Vagina (tissue), 2 donors: ENCODE measurements at regions not wholly inside any gene's neighbourhood (a gene's known extent, or its start where the extent isn't known, plus 50 kb on each side); places are given as distances from the start of the nearest gene placed in this dataset.

ENCODE experiments used
- DNase-seq, 2 donors: peaks; one replicate each; pipeline ENCODE4 v3.0.0-alpha.2; 2017; ENCODE audit errors: extremely low spot score in 2 of 2
- H3K27ac ChIP-seq: fragments of 200-600 bp; sonication (generic); one replicate; pipeline ENCODE4 v1.5.1; 2019
- H3K27me3 ChIP-seq: fragments of 200-600 bp; sonication (generic); one replicate; pipeline ENCODE4 v1.5.1; 2019
- H3K36me3 ChIP-seq, 2 donors: fragments of 200-600 bp; sonication (generic); one replicate each; pipeline ENCODE4 v1.5.1; 2017 to 2019
- H3K4me1 ChIP-seq: fragments of 200-600 bp; sonication (generic); one replicate; pipeline ENCODE4 v1.5.1; 2019
- H3K4me3 ChIP-seq, 2 donors: fragments of 200-600 bp; sonication (generic); 1 replicate in 1 of 2; 2 replicates in 1 of 2; pipeline ENCODE4 v1.5.1; 2016 to 2019
- H3K9me3 ChIP-seq: fragments of 200-600 bp; sonication (generic); one replicate; pipeline ENCODE4 v1.5.1; 2019
- POLR2A ChIP-seq, 2 donors: fragments of 450-650 bp; IDR thresholded peaks; one replicate each; pipeline ENCODE4 v1.6.1; 2017; ENCODE audit warnings: antibody characterized with exemption in 2 of 2, mild to moderate bottlenecking in 2 of 2, moderate library complexity in 2 of 2
- POLR2AphosphoS5 ChIP-seq, 2 donors: sonication (generic); formaldehyde crosslinking; IDR thresholded peaks; one replicate each; pipeline ENCODE4 v1.9.0; 2017; ENCODE audit warnings: antibody characterized with exemption in 2 of 2, mild to moderate bottlenecking in 2 of 2, low read depth in 1 of 2; ENCODE audit not compliant: insufficient read depth in 1 of 2
- intact Hi-C: fragments of 100-400 bp; cut with DNase I; formaldehyde crosslinking; loops from one replicate; pipeline ENCODE4 v1.15.1; 2023
- TF ChIP-seq, protein P1 (sequence below), 3 experiments: fragments of 450-650 bp in 2 of 3; fragments of 200-600 bp in 1 of 3; sonication (generic) in 1 of 3; IDR thresholded peaks; one replicate each; pipeline ENCODE4 v1.5.1; 2017 to 2019; ENCODE audit warnings: antibody characterized with exemption in 3 of 3, mild to moderate bottlenecking in 2 of 3, moderate library complexity in 2 of 3

DNA sequence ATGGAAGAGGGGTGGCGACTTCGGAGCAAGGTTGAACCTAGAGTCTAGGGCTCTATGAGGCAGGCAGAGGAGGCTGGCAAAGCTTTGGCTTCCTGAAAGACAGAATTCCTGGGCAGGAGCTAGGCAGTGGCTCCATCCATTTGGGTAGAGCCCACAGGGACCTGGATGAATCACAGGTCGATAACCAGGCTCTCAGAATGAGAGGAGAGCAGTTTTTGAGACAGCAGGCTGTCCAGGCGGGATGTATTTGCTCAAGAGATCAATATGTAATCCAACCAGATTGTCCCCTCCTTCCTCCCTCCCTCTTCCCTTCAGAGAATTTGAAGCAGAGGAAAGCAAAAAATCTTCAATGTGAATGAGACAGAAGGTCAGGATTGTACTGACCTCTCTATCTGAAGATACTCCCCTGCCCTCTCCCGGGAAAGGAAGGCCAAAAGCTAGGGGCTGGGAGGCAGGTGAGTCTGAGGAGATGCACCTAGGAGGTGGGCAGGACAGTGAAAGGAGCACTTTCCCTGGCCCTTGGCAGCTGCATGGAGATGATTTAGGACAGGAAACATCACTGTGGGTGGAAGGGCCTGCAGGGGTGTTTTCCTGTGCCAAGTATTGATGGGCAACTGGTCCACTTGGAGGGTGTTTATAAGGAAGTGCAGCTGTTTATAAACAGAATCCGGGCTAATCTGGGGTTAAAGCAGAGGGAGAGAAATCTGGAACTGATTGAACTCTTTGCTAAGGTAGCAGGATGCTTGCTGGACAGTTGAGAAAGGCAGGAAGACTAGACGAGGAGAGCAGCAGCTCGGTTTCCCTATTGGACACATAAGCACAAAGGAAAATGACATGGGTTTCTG lies 212.4 kb upstream of the LRFN2 start:
- Histone ChIP-seq H3K4me1 (no peaks in the 10 kb centered on the region), H3K27ac (no peak overlapping the region), H3K36me3 (no peaks in the 10 kb centered on the region), H3K4me3 (no peak overlapping the region), H3K9me3 (no peaks in the 10 kb centered on the region), H3K27me3 (no peaks in the 10 kb centered on the region)
- TF ChIP-seq, protein P1, sequence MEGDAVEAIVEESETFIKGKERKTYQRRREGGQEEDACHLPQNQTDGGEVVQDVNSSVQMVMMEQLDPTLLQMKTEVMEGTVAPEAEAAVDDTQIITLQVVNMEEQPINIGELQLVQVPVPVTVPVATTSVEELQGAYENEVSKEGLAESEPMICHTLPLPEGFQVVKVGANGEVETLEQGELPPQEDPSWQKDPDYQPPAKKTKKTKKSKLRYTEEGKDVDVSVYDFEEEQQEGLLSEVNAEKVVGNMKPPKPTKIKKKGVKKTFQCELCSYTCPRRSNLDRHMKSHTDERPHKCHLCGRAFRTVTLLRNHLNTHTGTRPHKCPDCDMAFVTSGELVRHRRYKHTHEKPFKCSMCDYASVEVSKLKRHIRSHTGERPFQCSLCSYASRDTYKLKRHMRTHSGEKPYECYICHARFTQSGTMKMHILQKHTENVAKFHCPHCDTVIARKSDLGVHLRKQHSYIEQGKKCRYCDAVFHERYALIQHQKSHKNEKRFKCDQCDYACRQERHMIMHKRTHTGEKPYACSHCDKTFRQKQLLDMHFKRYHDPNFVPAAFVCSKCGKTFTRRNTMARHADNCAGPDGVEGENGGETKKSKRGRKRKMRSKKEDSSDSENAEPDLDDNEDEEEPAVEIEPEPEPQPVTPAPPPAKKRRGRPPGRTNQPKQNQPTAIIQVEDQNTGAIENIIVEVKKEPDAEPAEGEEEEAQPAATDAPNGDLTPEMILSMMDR (IDR thresholded peaks at IDR 0.05): no peak
- no peak for TF ChIP-seq POLR2A (IDR thresholded peaks at IDR 0.05)
- no peak for DNase-seq
- intact Hi-C loops: no loop called here

DNA sequence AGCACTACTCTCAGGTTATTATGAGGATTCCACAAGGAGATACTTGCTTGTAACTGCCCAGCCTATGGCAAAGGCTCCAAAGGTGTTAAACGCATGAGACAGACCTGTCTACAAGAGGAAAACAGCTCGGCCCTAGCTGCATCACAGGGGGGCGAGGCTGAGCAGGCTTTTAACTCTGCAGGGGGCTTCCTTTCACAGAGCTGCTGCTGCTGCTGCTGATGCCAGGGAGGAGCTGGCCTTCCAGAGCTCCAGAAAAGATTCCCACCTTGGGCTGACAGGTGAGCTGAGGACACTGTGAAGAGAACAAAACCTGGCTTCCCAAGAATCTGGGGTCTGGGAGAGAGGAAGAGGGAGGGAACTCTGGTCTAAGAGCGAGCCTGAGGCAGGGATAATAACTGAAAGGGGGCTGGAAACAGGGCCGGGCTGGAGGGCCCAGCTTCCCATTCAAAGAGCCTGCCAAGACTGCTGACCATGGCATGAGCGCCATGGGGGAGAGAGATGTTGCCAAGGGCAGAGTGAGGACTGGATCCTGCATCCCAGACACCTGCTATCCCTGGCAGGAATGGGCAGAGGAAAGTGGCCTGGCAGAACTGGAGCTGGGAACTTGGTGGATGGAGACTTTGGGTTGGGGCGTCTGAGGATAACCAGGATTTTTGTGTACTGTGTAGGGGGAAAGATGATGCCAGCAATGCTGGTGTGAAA lies 211.1 kb upstream of the LRFN2 start:
- no peak for DNase-seq
- Histone ChIP-seq H3K27ac (no peak overlapping the region), H3K4me1 (no peaks in the 10 kb centered on the region), H3K27me3 (no peaks in the 10 kb centered on the region), H3K36me3 (no peaks in the 10 kb centered on the region), H3K9me3 (no peaks in the 10 kb centered on the region), H3K4me3 (no peak overlapping the region)
- intact Hi-C loops: no loop called here
- TF ChIP-seq POLR2AphosphoS5 (IDR thresholded peaks at IDR 0.05; ENCODE audit: insufficient read depth in 1 of 2, low read depth in 1 of 2) (no peak), POLR2A (IDR thresholded peaks at IDR 0.05) (no peak)
- TF ChIP-seq, protein P1 (IDR thresholded peaks at IDR 0.05): no peak

DNA sequence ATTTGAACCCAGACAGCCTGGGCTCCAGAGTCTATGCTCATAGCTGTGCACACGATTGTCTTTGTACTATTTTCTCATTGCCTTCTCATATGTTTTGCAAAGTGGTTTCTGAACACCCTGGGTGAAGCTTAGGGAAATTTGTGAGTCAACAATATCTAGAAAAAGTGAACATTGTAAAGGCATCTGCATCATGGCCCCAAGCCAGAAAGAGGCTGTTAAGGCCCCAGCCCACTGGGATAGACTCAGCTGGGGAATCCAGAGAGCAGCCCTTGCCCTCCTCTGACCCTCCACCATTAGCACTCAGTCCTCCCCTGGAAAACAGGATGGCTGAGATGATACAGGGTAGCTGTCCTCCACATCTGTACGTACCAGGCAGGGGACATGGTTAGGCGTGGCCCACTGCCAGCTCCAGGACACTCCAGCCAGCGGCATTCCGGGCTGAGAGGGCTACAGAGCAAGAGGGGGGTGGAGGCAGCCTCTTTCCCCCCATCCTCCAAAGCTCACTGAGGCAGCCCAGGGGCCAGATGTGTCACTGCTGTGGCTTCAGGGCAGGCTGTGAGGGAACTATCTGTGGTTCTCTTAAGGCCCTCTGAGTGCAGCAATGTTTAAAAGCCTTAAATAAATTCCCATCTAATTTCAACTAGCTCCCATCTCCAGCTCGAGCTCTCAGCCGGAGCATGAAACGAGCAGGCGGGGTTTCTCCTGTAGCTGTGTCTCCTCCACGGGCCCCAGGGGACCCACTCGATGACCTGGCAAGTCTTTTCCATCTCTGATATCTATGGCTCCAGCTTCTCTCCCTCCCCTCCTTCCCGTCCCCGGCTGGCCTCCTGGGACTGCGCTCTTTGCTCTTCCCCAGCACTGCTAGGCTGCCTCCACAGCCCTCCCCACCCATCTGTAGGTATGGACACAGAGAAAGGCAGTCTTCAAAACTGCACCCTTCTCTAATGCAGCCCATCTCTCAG lies 209.4 kb upstream of the LRFN2 start:
- no peaks in the 10 kb centered on the region for H3K4me1 ChIP-seq
- intact Hi-C loops: no loop called here
- no peaks in the 10 kb centered on the region for H3K27me3 ChIP-seq
- TF ChIP-seq, protein P1 (IDR thresholded peaks at IDR 0.05): no peak
- TF ChIP-seq POLR2AphosphoS5 (IDR thresholded peaks at IDR 0.05; ENCODE audit: insufficient read depth in 1 of 2, low read depth in 1 of 2) (no peak), POLR2A (IDR thresholded peaks at IDR 0.05) (no peak)
- no peaks in the 10 kb centered on the region for H3K36me3 ChIP-seq
- H3K4me3 ChIP-seq: no peak overlapping the region
- H3K9me3 ChIP-seq: no peaks in the 10 kb centered on the region
- no peak overlapping the region for H3K27ac ChIP-seq
- DNase-seq: no peak

DNA sequence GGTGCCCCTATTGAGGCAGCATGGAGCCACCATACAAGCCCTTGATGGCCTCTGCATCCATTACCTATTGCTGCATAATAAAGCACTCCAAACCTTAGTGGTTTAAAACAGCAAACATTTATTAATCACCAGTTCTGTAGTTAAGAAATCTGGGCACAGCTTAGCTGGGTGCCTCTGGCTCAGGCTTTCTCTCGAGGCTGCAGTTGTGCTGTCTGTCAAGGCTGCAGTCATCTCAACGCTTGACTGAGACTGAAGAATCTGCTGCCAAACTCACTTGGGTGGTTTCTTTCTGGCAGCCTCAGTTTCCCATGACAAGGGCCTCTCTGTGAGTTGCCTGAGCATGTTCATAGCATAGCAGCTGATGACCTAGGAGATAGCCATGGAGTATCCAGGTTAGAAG lies 207.4 kb upstream of the LRFN2 start:
- Histone ChIP-seq H3K4me3 (no peak overlapping the region), H3K36me3 (no peaks in the 10 kb centered on the region), H3K9me3 (no peaks in the 10 kb centered on the region), H3K4me1 (no peaks in the 10 kb centered on the region), H3K27me3 (no peaks in the 10 kb centered on the region), H3K27ac (no peak overlapping the region)
- TF ChIP-seq, protein P1 (IDR thresholded peaks at IDR 0.05): no peak
- TF ChIP-seq POLR2A (IDR thresholded peaks at IDR 0.05) (no peak), POLR2AphosphoS5 (IDR thresholded peaks at IDR 0.05; ENCODE audit: insufficient read depth in 1 of 2, low read depth in 1 of 2) (no peak)
- intact Hi-C loops: no loop called here
- DNase-seq: no peak
